GM23248 (cell line): ENCODE measurements at regions not wholly inside any gene's neighbourhood (a gene's known extent, or its start where the extent isn't known, plus 50 kb on each side); places are given as distances from the start of the nearest gene placed in this dataset.

ENCODE experiments used
- EZH2 ChIP-seq: fragments of 200-600 bp; sonication (generic); IDR thresholded peaks from 2 replicates; pipeline ENCODE4 v1.6.1; 2018; ENCODE audit warnings: antibody characterized with exemption, mild to moderate bottlenecking; ENCODE audit not compliant: insufficient read depth, poor library complexity, severe bottlenecking
- EZH2phosphoT487 ChIP-seq: fragments of 200-600 bp; sonication (generic); IDR thresholded peaks from 2 replicates; pipeline ENCODE4 v1.6.1; 2018; ENCODE audit warnings: antibody characterized with exemption, moderate library complexity, mild to moderate bottlenecking, low read depth; ENCODE audit not compliant: insufficient read depth

GRCh38 chr3:72669224-72669623, 179.0 kb downstream of the SHQ1 start:
- TF ChIP-seq EZH2 (no peak), EZH2phosphoT487 (no peak)
